NCI-H82 treated with DMSO at 0.1 percent for 48 hours (cell line): ENCODE measurements at regions not wholly inside any gene's neighbourhood (a gene's known extent, or its start where the extent isn't known, plus 50 kb on each side); places are given as distances from the start of the nearest gene placed in this dataset.

Source experiments
- DNase-seq: peaks from one replicate; lab custom pipeline; 2025; ENCODE audit not compliant: unreplicated experiment; lab: John Stamatoyannopoulos, UW

GRCh38 chr9:99515895-99516656 is 294.0 kb downstream of the SEC61B start:
- DNase-seq: peak; percentile 59

DNA sequence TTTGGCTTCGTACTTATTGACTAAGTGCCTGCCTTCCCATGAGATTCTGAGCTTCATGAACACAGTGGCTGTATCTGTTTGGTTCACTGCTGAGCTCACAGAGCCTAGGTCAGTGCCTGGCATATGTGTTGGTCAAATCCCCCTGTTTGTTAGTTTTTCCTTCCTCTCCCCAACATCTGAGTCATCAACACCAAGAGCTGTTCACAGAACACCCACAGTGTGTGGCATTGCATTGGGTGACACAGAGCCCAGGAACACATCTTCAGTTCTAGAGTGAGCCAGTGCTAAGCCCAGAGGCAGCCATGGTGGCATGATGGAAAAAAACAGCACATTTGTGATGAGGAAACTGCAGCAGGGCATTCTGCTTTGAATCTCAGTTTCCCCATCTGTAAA is 294.6 kb downstream of the SEC61B start:
- DNase-seq: no peak

GRCh38 chr9:99523838-99524237 is 297.8 kb upstream of the NR4A3 start:
- no peak for DNase-seq

GRCh38 chr9:99531313-99531712 is 290.4 kb upstream of the NR4A3 start:
- DNase-seq: no peak

DNA sequence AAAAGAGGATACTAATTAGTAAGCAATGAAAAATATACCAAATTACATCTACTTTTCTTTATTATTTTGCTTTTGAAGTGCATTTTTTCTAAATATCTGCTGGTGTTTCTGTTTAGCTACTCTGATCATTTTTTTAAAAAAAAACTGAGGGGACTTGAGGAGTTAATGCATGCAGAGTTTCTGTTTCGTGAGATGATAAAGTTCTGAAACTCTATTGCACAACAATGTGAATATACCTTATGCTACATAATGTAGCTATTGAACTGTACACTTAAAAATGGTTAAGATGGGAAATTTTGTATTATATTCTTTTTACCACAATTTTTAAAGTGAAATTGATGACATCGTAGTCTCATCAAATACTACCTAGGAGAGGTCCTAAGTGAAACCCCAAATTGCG is 288.3 kb upstream of the NR4A3 start:
- no peak for DNase-seq

- DNase-seq: no peak
These were observed 283.7 kb upstream of the NR4A3 start for GRCh38 chr9:99537996-99538395.

DNA sequence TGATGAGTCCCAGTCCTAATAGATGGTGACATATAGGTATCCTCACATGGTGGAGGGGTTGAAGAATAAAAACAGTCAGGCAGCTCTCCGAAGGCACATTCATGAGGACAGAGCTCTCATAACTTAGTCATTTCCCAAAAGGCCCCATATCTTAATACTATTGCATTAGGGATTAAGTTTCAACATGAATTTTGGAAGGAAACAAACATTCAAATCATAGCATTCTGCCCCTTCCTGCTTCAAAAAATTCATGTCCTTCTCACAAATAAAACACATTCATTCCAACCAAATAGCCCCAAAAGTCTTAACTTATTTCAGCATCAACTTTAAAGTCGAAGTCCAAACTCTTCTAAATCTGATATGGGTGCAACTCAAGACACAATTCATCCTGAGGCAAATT is 277.2 kb upstream of the NR4A3 start:
- no peak for DNase-seq

GRCh38 chr9:99549441-99549840 is 272.2 kb upstream of the NR4A3 start:
- DNase-seq: no peak

DNA sequence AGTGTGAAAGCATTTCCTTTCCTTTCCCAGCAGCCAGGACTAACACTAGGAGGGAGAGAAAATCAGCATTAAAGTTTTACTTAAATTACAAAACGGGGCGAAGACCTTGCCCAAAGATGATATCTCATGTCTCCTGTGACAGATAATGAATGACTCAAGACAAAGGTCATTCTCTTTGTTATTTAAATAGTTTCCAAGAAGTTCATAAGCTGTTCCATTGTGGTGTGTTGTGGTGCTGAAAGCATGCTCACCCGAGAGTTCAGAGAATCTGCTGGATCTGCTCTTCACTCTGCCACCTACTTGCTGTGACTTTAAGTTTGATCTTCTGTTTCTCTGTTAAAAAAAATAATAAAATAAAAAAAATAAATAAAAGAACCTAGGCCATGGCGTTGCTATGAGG is 265.9 kb upstream of the NR4A3 start:
- no peak for DNase-seq

DNA sequence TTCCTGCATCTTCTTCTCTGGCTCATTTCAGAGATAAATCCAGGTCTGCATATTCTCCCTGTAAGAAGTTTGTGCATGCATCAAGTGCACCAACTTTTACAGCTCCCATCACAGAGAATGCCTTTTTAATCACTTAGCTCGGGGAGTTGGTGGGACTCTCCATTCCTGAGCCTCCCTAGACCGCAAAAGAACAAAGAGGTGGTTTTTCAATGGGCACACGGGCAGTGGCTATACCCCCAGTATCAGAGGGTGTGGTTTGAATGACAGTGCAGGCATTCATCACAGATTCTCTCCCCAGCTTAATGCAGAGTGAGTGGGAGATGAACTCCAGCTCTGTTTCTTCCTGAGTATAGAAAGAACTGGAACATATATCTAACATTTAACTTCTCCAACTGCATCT is 264.7 kb upstream of the NR4A3 start:
- no peak for DNase-seq

GRCh38 chr9:99557816-99558215 is 263.9 kb upstream of the NR4A3 start:
- DNase-seq: no peak

DNA sequence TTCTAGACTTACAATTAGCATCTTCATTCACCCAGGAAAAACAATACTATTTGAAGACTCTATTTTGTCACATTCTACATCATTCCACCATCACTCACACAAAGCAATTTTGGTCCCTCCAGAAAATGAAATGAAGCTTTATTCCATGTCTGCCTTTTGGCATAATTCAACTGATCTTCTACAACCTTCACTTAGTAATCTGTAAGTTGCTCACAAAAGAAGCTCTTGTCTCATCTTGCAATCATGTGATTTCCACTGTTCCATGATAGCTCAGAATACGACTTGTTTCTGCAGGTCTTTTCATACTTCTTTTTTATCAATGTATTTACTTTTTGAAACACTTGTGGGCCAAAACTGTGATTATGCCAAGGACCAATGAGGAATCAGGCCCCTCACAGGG is 261.9 kb upstream of the NR4A3 start:
- DNase-seq: no peak

- no peak for DNase-seq
These were observed 261.1 kb upstream of the NR4A3 start for GRCh38 chr9:99560561-99560960.

GRCh38 chr9:99561509-99561917 is 260.2 kb upstream of the NR4A3 start:
- DNase-seq: no peak

DNA sequence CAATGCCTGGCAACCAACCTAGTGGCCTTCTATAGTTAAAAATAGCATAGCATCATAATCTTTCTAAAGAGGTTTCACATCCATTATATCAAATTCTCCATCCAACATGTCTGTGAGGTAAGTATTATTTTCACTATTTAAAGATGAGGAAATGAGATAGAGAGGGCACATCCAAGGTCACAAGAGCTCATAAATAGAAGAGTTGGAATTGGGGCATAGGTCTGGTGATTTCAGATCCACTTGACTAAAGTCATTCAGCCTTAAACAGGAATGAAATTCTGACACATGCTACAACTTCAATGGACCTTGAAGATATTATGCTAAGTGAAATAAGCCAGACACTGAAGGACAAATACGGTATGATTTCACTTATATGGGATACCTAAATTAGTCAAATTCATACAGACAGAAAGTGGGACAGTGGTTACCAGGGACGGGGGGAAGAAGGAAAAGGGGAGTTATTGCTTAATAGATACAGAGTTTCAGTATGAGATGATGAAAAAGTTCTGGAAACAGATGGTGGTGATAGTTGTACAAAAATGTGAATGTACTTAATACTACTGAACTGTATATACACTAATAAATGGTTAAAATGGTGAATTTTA is 259.6 kb upstream of the NR4A3 start:
- no peak for DNase-seq

- DNase-seq: peak; percentile 36
These were observed 258.3 kb upstream of the NR4A3 start for GRCh38 chr9:99563364-99563763.

- no peak for DNase-seq
These were observed 256.5 kb upstream of the NR4A3 start for GRCh38 chr9:99565203-99565602.

GRCh38 chr9:99567436-99567835 is 254.2 kb upstream of the NR4A3 start:
- no peak for DNase-seq

DNA sequence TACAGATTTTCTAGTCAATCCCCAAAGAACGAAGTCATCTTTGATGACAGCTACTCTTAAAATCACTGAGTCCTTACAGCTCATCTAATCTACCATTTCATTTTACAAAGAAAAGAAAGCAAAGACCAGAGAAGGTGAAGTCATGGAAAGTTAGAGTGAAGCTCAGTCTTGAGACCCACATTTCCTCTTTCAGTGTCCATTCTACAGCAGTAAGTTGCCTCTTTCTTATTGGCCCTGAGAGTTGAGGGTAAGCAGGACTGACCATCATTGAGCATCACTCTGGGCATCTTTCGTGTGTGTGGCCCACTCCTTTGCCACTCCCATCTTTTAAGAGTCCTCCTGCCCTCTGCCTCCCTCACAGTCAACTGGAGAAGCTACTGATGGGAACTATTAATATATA is 251.8 kb upstream of the NR4A3 start:
- DNase-seq: no peak

- DNase-seq: no peak
These were observed 249.1 kb upstream of the NR4A3 start for GRCh38 chr9:99572567-99572966.

GRCh38 chr9:99573085-99573484 is 248.6 kb upstream of the NR4A3 start:
- DNase-seq: no peak

- DNase-seq: no peak
These were observed 247.8 kb upstream of the NR4A3 start for GRCh38 chr9:99573886-99574285.

DNA sequence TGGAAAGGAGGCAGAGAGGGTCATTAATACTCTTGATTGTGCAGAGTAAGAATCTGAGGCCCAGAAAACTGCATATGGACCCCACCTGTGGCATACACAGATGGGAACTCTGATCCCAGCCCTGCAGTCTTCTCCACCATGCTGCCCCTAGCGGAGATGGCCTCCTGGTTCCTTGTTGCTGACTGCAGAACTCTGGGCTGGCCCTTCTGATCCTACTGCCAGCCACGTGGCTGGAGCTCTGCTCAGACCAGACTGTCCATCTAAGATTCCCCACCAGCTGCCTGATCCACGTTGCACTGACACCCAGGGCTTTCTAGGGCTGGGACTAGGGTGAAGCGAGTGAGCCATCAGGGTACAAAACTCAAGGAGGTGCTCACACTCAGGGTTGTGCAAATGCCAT is 245.7 kb upstream of the NR4A3 start:
- DNase-seq: no peak
